ENCODE measurements at regions not wholly inside any gene's neighbourhood (a gene's known extent, or its start where the extent isn't known, plus 50 kb on each side); places are given as distances from the start of the nearest gene placed in this dataset.

DNA sequence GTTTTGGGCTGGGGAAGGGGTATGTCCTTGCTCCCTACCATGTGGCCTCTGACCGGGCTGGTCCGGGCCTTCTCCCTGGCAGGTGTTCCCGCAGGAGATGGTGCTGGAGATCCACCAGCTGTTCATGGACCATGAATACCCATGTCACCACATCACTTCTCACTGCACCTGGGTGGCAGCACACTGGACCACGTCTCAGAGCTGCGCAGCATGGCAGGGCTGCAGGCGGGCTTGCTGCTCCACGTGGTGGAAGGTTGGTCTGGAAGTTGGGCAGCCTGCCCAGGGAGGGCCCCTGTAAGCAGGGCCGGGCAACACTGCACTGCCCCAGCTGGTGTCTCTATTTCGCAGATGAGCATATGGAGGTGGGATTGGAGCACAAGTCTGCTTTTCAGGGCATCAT lies 169.5 kb upstream of the ZNF267 start:
- H3K4me1 Mint-ChIP-seq (ENCODE audit: unreplicated experiment), result peaks cover 10% of the 10 kb centered on the region
- peaks cover 5% of the 10 kb centered on the region for H3K36me3 Mint-ChIP-seq
- no peak overlapping the region for H3K27ac Mint-ChIP-seq
- no peaks in the 10 kb centered on the region for H3K27me3 Mint-ChIP-seq
- no peaks in the 10 kb centered on the region for H3K9me3 Mint-ChIP-seq
- TF ChIP-seq, protein P1, sequence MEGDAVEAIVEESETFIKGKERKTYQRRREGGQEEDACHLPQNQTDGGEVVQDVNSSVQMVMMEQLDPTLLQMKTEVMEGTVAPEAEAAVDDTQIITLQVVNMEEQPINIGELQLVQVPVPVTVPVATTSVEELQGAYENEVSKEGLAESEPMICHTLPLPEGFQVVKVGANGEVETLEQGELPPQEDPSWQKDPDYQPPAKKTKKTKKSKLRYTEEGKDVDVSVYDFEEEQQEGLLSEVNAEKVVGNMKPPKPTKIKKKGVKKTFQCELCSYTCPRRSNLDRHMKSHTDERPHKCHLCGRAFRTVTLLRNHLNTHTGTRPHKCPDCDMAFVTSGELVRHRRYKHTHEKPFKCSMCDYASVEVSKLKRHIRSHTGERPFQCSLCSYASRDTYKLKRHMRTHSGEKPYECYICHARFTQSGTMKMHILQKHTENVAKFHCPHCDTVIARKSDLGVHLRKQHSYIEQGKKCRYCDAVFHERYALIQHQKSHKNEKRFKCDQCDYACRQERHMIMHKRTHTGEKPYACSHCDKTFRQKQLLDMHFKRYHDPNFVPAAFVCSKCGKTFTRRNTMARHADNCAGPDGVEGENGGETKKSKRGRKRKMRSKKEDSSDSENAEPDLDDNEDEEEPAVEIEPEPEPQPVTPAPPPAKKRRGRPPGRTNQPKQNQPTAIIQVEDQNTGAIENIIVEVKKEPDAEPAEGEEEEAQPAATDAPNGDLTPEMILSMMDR (conservative IDR thresholded peaks at IDR 0.05), result no peak
- DNase-seq (ENCODE audit: extremely low spot score, unreplicated experiment), result no peak
- no peak overlapping the region for H3K4me3 Mint-ChIP-seq

DNA sequence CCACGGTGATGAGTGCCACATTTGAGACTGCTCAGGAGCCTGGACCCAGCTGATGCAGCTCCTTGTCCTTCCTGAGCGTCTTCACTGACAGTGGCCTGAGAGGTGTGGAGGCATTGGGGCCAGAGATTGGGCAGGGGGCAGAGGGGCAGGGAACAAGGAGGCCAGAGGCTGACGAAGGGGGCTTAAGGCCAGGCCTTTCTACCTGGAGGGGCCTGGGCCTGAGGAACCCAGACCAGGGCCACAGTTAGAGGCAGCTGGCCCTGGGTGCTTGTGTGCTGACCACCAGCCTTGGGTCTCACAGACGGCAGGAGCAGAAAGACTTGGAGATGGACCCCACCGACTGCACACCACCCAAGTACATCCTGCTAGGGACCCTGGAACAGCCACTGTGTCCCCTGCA lies 168.2 kb upstream of the ZNF267 start:
- H3K36me3 Mint-ChIP-seq, result peaks cover 5% of the 10 kb centered on the region

DNA sequence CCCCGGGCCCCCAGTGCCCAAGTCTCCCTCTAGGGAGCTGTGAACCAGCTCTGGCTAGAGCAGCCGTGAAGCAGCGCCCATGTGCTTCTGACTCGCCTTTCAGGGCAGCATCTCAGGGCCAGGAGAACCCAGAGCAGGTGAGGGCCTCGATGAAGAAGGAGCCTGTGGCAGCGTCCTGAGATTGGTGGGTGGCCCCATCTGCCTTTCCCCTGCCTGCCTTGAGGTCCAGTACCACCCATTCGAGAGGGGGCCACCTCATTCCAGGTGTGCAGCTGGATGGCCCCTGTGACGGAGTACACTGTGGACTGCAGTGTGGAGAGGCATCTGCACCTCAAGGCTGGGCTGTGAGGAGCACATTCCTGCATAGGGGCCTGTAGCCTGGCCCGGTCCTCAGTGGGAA lies 167.3 kb upstream of the ZNF267 start:
- Mint-ChIP-seq H3K4me3 (no peak overlapping the region), H3K27me3 (no peaks in the 10 kb centered on the region), H3K9me3 (no peaks in the 10 kb centered on the region), H3K27ac (no peak overlapping the region), H3K4me1 (ENCODE audit: unreplicated experiment) (peaks cover 4% of the 10 kb centered on the region), H3K36me3 (peaks cover 5% of the 10 kb centered on the region)
- TF ChIP-seq, protein P1 (conservative IDR thresholded peaks at IDR 0.05), result no peak
- no peak for DNase-seq (ENCODE audit: extremely low spot score, unreplicated experiment)

More for the DNA sequence above, 168.2 kb upstream of the ZNF267 start:
- Mint-ChIP-seq H3K27ac (no peak overlapping the region), H3K27me3 (no peaks in the 10 kb centered on the region), H3K9me3 (no peaks in the 10 kb centered on the region), H3K4me3 (no peak overlapping the region), H3K4me1 (ENCODE audit: unreplicated experiment) (peaks cover 10% of the 10 kb centered on the region)
- DNase-seq (ENCODE audit: extremely low spot score, unreplicated experiment), result no peak
- TF ChIP-seq, protein P1 (conservative IDR thresholded peaks at IDR 0.05), result no peak

DNA sequence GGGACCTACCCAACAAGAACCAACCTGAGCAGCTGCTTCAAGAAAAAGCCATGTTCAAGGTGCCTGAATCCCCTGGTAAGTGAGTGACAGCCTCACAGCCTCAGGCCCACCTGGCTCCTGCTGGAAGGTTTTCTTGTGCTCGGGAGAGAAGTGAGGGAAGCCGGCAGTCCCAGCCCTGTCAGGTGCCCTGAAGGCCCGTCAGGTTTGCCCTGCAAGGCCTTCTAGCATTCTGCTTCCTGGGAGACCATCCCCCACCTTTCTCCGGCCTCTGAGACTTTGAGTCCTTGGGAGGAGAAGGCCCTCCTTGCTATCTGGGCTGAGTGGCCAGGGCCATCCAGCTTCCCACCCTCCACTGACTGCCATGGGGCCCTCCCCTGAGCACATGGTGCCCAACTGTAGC lies 166.7 kb upstream of the ZNF267 start:
- TF ChIP-seq, protein P1 (conservative IDR thresholded peaks at IDR 0.05), result no peak
- peaks cover 2% of the 10 kb centered on the region for H3K4me1 Mint-ChIP-seq (ENCODE audit: unreplicated experiment)
- H3K9me3 Mint-ChIP-seq, result peaks cover 2% of the 10 kb centered on the region
- H3K27me3 Mint-ChIP-seq, result no peaks in the 10 kb centered on the region
- DNase-seq (ENCODE audit: extremely low spot score, unreplicated experiment), result no peak
- H3K4me3 Mint-ChIP-seq, result no peak overlapping the region
- H3K27ac Mint-ChIP-seq, result no peak overlapping the region
- H3K36me3 Mint-ChIP-seq, result peaks cover 5% of the 10 kb centered on the region

DNA sequence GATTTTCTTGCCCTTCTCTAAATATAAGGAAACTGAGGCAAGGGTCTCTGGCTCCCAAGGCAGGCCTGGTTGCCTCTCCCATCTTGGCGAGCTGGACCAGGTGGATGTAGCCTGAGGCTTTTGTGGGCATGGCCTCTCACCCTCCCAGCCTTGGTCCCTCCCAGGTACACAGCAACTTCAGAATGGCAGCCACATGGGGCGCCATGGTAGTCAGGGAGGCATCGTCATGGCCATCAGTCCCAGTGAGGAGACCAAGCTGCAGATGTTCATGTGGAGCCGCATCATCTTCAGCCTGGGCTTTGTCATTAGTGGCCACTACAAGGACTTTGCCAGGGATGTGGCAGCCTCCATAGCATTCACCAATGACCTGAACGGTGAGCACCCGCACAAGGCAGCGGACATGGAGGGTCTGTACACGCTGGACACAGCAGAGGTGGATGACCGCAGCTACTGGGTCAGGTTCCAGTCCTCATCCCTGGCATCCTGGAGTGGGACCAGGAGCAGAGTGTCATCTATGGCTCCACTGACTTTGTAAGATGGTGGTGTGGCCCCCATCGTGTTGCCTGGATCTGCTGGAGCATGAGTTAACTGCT lies 165.8 kb upstream of the ZNF267 start:
- no peak overlapping the region for H3K4me3 Mint-ChIP-seq
- no peak for DNase-seq (ENCODE audit: extremely low spot score, unreplicated experiment)
- TF ChIP-seq, protein P1 (conservative IDR thresholded peaks at IDR 0.05), result no peak
- H3K4me1 Mint-ChIP-seq (ENCODE audit: unreplicated experiment), result peaks cover 8% of the 10 kb centered on the region
- no peaks in the 10 kb centered on the region for H3K27me3 Mint-ChIP-seq
- H3K9me3 Mint-ChIP-seq, result peaks cover 4% of the 10 kb centered on the region
- peaks cover 5% of the 10 kb centered on the region for H3K36me3 Mint-ChIP-seq
- H3K27ac Mint-ChIP-seq, result no peak overlapping the region

DNA sequence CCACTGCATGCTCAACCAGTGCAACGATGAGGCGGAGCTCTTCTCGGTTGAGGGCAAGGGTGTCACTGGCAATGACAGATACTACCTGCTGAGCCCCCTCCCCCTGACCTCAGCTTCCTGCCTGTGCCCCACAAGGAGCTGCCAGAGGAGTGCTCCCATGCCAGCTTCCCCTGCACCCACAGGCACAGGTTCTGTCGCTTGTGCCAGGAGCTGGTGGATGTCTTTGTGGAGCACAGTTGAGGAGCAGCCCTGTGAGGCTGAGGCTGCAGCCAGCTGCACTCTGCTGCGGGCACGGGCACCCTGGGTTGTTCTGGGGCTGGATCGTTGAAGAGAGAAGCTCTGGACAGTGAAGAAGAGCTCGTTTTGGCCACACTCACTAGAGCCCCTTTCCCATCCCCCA lies 165.3 kb upstream of the ZNF267 start:
- peaks cover 5% of the 10 kb centered on the region for H3K36me3 Mint-ChIP-seq

More for the DNA sequence above, 165.3 kb upstream of the ZNF267 start:
- no peak for DNase-seq (ENCODE audit: extremely low spot score, unreplicated experiment)
- no peak overlapping the region for H3K27ac Mint-ChIP-seq
- no peak overlapping the region for H3K4me3 Mint-ChIP-seq
- no peaks in the 10 kb centered on the region for H3K27me3 Mint-ChIP-seq
- peaks cover 11% of the 10 kb centered on the region for H3K4me1 Mint-ChIP-seq (ENCODE audit: unreplicated experiment)
- TF ChIP-seq, protein P1 (conservative IDR thresholded peaks at IDR 0.05), result no peak
- peaks cover 4% of the 10 kb centered on the region for H3K9me3 Mint-ChIP-seq

Data from type B pancreatic cell (in vitro differentiated cells).